GM12872 (cell line): ENCODE measurements at regions not wholly inside any gene's neighbourhood (a gene's known extent, or its start where the extent isn't known, plus 50 kb on each side); places are given as distances from the start of the nearest gene placed in this dataset.

Experiments used
- CTCF ChIP-seq: IDR thresholded peaks from 3 replicates; pipeline ENCODE4 v1.5.1; 2011; ENCODE audit warnings: low read depth, mild to moderate bottlenecking, low read length, moderate library complexity; ENCODE audit not compliant: insufficient read depth

DNA sequence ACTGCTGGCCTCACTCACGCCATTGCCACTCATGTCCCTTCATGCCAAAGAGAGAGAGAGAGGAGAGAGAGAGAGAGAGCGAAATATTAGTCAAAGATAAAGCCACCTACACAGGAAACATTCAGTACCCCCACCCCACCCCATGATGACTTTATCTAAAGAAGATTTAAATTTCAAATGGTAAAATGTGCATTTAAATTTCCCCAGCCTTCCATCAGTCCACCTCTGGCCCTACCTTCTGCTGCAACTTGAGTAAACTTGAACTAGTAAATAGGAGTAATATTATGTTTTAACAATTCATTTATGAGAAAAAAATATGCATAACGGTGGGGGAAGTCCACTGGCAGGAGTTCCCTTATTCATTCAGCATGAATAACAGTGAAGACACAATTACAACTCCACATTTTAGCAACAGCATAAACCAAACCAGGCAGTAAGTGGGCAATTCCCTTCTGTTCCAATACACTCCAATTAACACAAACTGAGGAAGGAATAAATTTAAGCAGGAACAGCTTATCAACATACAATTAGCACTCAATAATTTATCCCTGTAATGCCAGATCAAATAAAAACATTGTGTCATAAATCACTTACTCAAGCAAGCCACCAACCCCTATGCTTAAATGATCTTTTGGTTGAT, 264.2 kb downstream of the LNPK start:
- no peak for TF ChIP-seq CTCF

GRCh38 chr2:175734686-175735085, 267.4 kb downstream of the LNPK start:
- no peak for TF ChIP-seq CTCF

DNA sequence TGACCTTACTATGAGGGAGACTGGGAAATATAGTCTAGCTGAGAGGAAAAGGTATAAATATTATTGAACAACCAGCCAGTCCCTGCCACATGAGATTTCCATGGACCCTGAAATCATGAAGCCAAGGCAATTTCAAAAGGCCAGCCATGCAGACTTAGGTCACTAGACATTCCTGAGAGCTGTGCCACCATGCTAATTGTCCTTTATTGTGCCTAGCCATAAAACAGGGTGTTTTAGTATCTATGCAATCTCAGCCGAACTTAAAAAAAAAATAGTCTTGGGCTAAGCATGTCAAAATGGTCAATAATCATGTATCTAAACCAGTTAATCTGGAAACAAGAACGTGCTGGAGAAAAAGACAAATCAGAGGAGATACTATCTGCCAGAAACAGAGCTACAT, 269.5 kb downstream of the LNPK start:
- no peak for TF ChIP-seq CTCF

DNA sequence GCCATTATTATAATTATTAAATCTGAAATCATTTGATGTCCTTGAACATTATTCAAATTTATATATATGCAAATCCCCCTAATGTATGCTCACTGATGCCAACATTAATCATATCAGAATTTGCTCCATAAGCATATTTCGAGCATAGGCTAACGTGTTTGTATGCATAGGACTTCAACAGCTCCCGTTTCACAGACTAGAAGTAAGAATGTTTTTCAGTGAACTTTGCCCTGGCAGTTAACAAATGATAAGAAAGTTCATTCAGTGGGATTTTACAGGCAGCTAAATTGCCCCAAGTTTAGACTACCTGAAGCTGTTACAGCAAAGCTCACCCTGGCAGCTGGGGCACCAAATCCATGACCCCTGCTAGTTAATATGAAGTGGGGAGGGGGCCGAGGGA, 272.0 kb downstream of the LNPK start:
- no peak for TF ChIP-seq CTCF

DNA sequence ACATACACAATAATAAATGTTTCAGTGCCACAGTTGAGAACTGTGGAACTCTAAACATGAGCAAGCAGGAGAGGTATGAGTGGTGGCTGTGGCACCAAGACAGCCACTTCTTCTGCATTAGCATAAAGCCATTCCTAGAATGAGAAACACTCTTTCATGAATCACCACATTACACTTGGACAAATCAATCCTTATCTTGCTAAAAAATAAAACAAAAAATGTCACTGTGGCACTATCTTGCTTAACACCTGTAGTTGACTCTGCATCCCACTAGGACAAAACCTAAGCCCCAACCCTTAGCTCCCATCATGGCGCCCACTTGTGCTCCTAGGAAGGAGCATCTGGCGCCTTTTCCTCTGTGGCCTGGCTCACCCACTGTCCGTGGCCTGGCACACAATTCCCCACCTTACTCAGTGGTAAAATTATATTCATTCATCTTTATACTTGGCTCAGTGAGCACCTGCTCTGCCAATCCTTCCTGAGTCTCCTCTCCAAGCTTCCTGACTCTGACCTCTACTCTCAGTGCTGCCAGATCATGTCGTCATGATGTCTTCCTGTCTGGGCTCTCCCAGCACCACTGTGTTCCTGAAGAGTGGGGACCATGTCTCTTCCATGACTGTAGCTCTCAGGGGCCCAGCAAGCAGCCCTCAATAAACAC, 272.9 kb downstream of the LNPK start:
- TF ChIP-seq CTCF, result no peak

DNA sequence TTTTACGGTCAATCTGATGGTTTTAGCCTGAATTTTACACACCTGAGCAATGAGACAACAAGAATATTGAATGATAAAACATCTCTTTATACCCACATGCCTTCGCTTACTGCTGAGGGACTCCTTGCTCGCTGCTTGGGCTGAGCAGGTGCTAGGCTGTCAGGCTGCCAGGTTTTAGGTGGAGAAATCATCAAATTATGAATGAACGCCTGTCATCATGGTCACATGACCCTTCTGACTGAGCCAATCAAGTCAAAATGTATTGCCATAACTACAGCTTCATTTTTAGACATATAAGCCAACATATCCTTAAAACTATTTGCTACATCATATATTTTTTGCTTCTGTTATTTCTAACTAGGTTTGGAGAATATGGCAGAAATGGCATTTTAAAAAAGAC, 274.0 kb downstream of the LNPK start:
- TF ChIP-seq CTCF, result no peak

- no peak for TF ChIP-seq CTCF
These were observed 275.8 kb downstream of the LNPK start for GRCh38 chr2:175726223-175726622.
